ENCODE measurements at regions not wholly inside any gene's neighbourhood (a gene's known extent, or its start where the extent isn't known, plus 50 kb on each side); places are given as distances from the start of the nearest gene placed in this dataset.

- DNase-seq = peak; percentile 35
Measured at GRCh38 chr10:44326474-44327030, 58.3 kb downstream of the CXCL12 start.

- DNase-seq = peak; percentile 44
Measured at GRCh38 chr10:44325596-44326307, 59.1 kb downstream of the CXCL12 start.

DNA sequence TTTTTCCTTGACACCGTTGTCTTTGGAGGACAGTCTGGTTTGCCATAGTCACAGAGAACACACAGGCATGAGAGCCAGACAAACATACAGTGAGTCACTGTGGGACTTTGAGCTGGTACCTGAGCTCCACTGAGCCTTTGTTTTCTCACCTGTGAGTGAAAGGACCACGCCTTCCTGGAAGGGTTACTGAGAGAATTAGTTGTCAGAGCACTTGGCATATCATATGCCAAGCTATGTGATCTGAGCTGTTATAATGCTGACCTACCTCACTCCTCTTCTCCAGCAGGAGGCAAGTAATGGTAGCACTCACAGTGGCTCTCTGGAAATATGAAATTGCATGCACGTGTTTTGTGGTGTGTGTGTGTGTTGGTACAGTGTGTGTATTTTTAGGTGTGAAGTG lies 59.7 kb downstream of the CXCL12 start:
- DNase-seq = no peak

DNA sequence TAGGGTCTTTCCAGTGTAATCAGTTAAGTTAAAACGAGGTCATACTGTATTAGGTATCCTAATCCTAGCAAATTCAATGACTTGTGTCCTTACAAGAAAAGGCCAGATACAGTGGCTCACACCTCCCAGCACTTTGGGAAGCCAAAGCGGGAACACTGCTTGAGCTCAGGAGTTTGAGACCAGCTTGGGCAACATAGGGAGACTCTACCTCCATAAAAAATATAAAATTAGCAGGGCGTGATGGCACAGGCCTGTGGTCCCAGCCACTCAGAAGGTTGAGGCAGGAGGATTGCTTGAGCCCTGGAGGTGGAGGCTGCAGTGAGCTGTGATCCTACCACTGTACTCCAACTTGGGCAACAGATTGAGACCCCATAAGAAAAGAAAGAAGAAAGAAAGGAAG lies 61.1 kb downstream of the CXCL12 start:
- no peak for DNase-seq

- no peak for DNase-seq
Measured at GRCh38 chr10:44322137-44322536, 62.8 kb downstream of the CXCL12 start.

DNA sequence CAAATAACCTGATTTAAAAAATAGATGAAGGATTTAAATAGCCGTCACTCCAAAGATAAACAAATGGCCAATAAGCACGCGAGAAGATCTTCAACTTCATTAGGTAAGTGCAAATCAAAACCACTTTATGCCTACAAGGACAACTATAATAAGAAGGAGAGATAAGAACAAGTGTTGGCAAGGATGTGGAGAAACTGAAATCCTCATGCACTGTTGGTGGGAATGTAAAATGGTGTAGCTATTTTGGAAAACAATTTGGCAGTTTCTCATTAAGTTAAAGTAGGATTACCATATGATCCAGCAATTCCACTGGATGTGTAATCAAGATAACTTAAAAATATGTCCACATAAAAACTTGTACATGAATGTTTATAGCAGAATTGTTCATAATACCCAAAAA lies 64.1 kb downstream of the CXCL12 start:
- DNase-seq = no peak

- DNase-seq = no peak
Measured at GRCh38 chr10:44317856-44318255, 67.0 kb downstream of the CXCL12 start.

DNA sequence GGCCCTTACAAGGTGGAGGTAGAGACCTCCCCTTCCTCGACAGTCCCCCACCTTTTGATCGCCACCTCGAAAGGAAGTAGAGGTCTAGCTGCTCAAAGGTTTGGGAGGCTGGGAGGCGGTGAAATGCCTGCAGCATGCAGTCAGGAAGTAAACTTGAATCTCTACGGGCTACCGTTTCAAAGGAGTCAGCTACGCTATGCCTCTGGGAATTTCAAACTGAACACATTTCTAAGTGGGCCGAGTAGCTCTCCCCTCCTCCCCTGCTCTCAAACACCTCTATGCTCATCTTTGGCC lies 68.0 kb downstream of the CXCL12 start:
- no peak for DNase-seq

DNA sequence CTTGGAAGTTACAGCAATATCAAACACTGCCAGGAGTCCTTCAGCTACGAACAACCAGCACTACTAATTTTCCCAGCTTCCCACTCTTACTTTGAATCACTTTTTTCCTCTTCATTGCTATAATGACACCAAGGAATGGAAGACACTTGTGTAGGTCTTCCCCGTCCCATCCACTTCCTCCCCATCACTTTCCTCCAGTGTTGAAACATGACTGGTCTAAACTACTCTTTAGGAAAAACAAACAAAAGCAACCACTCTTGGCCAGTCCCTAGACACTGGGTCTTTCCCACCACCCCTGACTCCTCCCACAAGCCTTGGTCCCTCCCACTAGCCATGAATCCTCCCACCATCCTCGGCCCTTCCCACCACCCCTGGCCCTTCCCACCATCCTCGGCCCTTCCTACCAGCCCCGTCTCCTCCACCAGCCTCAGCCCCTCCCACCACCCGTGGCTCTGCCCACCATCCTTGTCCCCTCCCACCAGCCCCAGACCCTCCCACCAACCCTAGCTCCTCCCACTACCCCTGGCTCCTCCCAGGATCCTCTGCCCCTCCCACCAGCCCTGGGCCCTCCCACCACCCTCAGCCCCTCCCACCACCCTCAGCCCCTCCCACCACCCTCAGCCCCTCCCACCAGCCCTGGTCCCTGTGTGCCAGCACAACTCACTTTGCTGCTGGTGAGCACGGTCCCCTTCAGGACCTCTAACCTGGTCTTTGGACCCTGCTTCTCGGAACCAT lies 68.5 kb downstream of the CXCL12 start:
- DNase-seq = no peak

GRCh38 chr10:44314802-44315460 lies 70.0 kb downstream of the CXCL12 start:
- DNase-seq = no peak

DNA sequence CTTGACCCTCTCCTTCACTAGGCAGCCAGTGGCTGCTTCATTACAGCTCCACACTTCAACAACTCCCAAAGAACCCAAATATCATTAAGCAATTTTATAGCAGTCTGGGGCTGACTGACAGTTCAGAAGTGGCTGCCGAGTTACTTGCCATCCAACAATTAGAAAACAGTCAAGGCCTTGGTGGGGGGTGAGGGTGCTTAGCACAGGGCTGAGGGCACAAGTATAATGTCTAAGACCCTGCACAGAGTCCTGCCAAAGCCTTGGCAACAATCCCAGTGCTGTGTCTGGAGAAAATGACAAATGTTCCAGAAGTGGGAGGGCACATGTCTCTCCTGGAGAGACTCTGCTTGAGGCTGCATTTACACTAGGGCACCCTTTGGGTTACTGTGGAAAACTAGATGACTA lies 71.1 kb downstream of the CXCL12 start:
- no peak for DNase-seq

DNA sequence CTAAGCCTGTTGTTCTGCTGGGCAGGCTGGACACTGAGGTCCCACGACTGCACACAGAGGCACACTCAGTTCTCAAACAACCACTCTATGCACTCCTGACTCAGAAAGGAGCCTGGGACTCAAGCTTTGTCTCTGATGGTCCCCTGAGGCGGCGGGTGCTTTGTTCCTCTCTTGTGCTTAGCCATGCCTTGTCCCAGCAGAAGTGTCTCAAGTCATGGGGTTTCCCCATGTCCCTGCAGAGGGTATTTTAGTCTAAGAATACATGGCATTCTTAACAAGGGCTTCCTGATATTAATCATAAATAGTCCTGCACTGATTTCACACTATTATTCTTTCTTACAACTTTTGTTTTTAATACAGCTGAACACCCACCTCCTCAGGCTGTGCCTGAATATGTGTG lies 72.5 kb downstream of the CXCL12 start:
- DNase-seq = no peak

DNA sequence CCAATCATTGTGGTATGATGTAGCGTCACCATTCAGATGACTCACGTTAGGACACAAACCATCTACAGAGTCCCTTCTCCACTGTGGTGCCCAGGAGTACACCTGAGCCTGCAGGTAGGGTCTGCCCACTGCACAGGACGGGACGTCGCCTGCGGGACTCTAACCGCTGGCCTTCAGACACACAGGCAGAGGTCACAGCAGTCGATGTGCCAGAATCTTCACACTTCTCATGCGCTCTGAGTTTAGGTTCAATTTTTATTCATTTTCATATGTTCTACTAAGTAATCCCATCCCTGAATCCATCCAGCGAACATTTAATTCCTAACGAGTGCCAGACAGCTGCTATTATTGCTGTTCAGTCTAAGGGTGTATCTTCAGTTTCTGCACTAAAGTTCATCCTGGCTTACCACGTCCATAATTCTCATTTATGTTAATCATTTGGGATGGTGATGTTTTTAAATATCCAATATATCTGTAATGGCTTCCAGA lies 73.3 kb downstream of the CXCL12 start:
- DNase-seq = no peak

- peak; percentile 25 for DNase-seq
Measured at GRCh38 chr10:44310762-44311562, 73.9 kb downstream of the CXCL12 start.

GRCh38 chr10:44309939-44310761 lies 74.7 kb downstream of the CXCL12 start:
- no peak for DNase-seq

- no peak for DNase-seq
Measured at GRCh38 chr10:44309361-44309760, 75.5 kb downstream of the CXCL12 start.

DNA sequence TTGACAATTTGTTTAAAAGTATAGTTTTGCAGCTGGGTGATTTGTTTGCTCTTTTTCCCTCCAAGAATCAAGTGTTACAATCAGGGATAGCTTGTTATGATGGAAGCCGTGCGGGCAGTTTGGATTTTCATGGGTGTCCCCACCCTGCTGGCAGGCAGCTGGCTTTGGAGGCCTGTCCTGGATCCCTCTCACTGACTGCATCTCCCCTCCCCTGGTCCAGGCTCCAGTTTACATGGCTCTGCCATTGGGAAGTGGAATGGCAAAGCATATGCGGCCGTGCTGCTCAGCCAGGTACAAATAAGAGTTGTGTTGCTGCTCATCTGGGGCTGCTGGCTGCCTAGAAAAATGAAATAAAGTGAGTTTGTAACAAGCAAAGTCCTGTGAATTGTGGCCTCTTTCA lies 76.0 kb downstream of the CXCL12 start:
- no peak for DNase-seq

GRCh38 chr10:44307691-44308090 lies 77.2 kb downstream of the CXCL12 start:
- DNase-seq = no peak

DNA sequence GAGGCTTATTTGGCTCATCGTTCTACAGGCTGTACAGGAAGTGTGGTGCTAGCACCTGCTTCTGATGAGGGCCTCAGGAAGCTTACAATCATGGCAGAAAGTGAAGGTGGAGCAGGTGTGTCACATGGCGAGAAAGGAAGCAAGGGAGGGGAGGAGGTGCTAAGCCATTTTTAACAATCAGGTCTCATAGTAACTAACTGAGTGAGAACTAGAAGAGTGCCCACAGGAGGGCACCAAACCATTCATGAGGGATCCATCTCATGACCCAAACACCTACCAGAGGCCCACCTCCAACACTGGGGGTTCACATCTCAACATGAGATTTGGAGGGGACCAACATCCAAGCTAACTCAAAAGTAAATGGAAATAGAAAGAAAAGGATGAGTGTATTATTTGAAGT lies 78.1 kb downstream of the CXCL12 start:
- DNase-seq = no peak

GRCh38 chr10:44306147-44306710 lies 78.7 kb downstream of the CXCL12 start:
- DNase-seq = no peak

DNA sequence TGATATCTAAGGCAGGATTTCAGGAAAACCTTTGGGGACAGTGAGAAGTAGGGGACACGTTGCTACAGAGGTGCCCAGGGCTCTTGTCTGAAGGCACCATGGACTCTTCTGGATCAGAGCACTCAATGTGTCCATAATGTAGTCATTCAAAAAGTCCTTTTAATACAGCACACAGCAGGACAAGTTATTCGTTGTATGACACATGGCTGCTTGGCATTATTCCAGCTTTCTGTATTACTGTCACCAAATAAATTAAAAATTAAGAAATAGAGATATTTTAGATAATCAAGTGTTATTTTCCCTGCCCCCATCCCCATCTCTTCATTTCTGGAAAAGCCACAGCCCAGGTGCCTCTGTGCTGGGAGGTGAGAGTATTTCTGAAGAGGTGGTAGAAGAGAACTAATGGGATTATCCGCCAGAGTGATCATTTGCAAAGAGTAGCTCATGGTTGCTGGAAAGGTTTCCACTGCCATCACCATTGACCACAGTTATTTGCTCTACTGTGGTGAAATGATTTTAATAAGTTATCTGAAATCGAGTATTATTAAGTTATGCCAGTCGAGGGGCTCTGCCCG lies 83.0 kb downstream of the CXCL12 start:
- no peak for DNase-seq

Data from DMS 273 treated with DMSO at 0.1 percent for 48 hours (cell line).